HepG2 (cell line): ENCODE measurements at regions not wholly inside any gene's neighbourhood (a gene's known extent, or its start where the extent isn't known, plus 50 kb on each side); places are given as distances from the start of the nearest gene placed in this dataset.

Experiments
- CHD2 ChIP-seq: IDR thresholded peaks from 2 replicates; pipeline ENCODE4 v1.6.1; 2011; ENCODE audit warnings: low read depth, low read length, improper control_type of control experiment
- KIAA2018 ChIP-seq: sonication (generic); formaldehyde crosslinking; IDR thresholded peaks from 2 replicates; pipeline ENCODE4 v1.5.0; 2020; ENCODE audit warnings: mild to moderate bottlenecking, missing genetic modification reagents, borderline replicate concordance
- SP140L ChIP-seq: sonication (generic); formaldehyde crosslinking; IDR thresholded peaks from 2 replicates; pipeline ENCODE4 v1.4.0; 2020; ENCODE audit warnings: missing genetic modification reagents, borderline replicate concordance
- ZMYM3 ChIP-seq: sonication (generic); formaldehyde crosslinking; IDR thresholded peaks from 2 replicates; pipeline ENCODE4 v1.5.1; 2020; ENCODE audit warnings: mild to moderate bottlenecking, missing genetic modification reagents
- ZNF382 ChIP-seq: sonication (generic); formaldehyde crosslinking; IDR thresholded peaks from 2 replicates; pipeline ENCODE4 v1.5.0; 2020; ENCODE audit warnings: missing genetic modification reagents, mild to moderate bottlenecking, borderline replicate concordance
- ZNF776 ChIP-seq: sonication (generic); formaldehyde crosslinking; IDR thresholded peaks from 2 replicates; pipeline ENCODE4 v1.4.0; 2020; ENCODE audit warnings: mild to moderate bottlenecking, missing genetic modification reagents
- ZNF841 ChIP-seq: sonication (generic); formaldehyde crosslinking; IDR thresholded peaks from 2 replicates; pipeline ENCODE4 v1.8.1; 2023; ENCODE audit warnings: missing genetic modification reagents, borderline replicate concordance

GRCh38 chr10:130254662-130255061 is 118.5 kb downstream of the GLRX3 start (continued):
- TF ChIP-seq KIAA2018 (CRISPR knock-in tag) (no peak), ZNF382 (no peak), ZNF841 (CRISPR knock-in tag) (no peak), ZMYM3 (CRISPR knock-in tag) (no peak), SP140L (CRISPR knock-in tag) (no peak), CHD2 (no peak), ZNF776 (CRISPR knock-in tag) (no peak)
- TF ChIP-seq, all 625 proteins: peak for 0
